CD14-positive monocyte (primary cell): ENCODE measurements at regions not wholly inside any gene's neighbourhood (a gene's known extent, or its start where the extent isn't known, plus 50 kb on each side); places are given as distances from the start of the nearest gene placed in this dataset.

Experiments used
- DNase-seq, 3 donors: peaks; one replicate each; pipeline ENCODE4 v3.0.0-alpha.2; 2011 to 2022
- H2AFZ ChIP-seq: 2 replicates; pipeline ENCODE4 v1.6.0; 2012; ENCODE audit warnings: mild to moderate bottlenecking, low read depth, low read length, inconsistent platforms; ENCODE audit not compliant: insufficient read depth, poor library complexity, severe bottlenecking
- H3K27ac ChIP-seq, 2 donors: 1 replicate in 1 of 2; 2 replicates in 1 of 2; pipeline ENCODE4 v1.5.1; 2012 to 2013; ENCODE audit warnings: low read length in 2 of 2, control low read depth in 1 of 2, inconsistent platforms in 1 of 2, low read depth in 1 of 2, mild to moderate bottlenecking in 1 of 2
- H3K27me3 ChIP-seq, 2 donors: one replicate each; pipeline versions ENCODE4 v1.6.0 to v1.6.1; 2011 to 2013; ENCODE audit warnings: low read length in 2 of 2; ENCODE audit not compliant: control insufficient read depth in 2 of 2, insufficient read depth in 2 of 2
- H3K36me3 ChIP-seq, 2 donors: replicated peaks in 1 of 2; 1 replicate in 1 of 2; 2 replicates in 1 of 2; pipeline versions ENCODE4 v1.5.1 to v1.6.1; 2012 to 2013; ENCODE audit warnings: low read length in 2 of 2, control low read depth in 1 of 2, inconsistent platforms in 1 of 2, mild to moderate bottlenecking in 1 of 2; ENCODE audit not compliant: insufficient read depth in 2 of 2, control insufficient read depth in 1 of 2
- H3K4me1 ChIP-seq, 2 donors: 1 replicate in 1 of 2; 2 replicates in 1 of 2; pipeline versions ENCODE4 v1.5.1 to v1.6.1; 2012 to 2013; ENCODE audit warnings: low read length in 2 of 2, control low read depth in 1 of 2, inconsistent platforms in 1 of 2, mild to moderate bottlenecking in 1 of 2, moderate library complexity in 1 of 2; ENCODE audit not compliant: insufficient read depth in 2 of 2, control insufficient read depth in 1 of 2
- H3K4me2 ChIP-seq: replicated peaks from 2 replicates; pipeline ENCODE3; 2012; ENCODE audit warnings: low read length, moderate library complexity, mild to moderate bottlenecking; ENCODE audit not compliant: poor library complexity, severe bottlenecking; ENCODE audit errors: extremely low read depth
- H3K4me3 ChIP-seq, 3 experiments: fragments of 200-600 bp in 1 of 3; sonication (generic) in 1 of 3; replicated peaks in 1 of 3; 1 replicate in 2 of 3; 2 replicates in 1 of 3; pipeline ENCODE4 v1.5.1; 2011 to 2013; ENCODE audit warnings: low read length in 3 of 3, mild to moderate bottlenecking in 3 of 3, control low read depth in 2 of 3, low read depth in 2 of 3, inconsistent platforms in 1 of 3, moderate library complexity in 1 of 3
- H3K79me2 ChIP-seq: 2 replicates; pipeline ENCODE4 v1.6.0; 2012; ENCODE audit warnings: mild to moderate bottlenecking, control low read depth, inconsistent platforms, low read length, moderate library complexity; ENCODE audit not compliant: insufficient read depth
- H3K9ac ChIP-seq: 2 replicates; pipeline ENCODE4 v1.6.0; 2017; ENCODE audit warnings: low read length, mild to moderate bottlenecking; ENCODE audit not compliant: insufficient read depth, poor library complexity, severe bottlenecking
- H3K9me3 ChIP-seq, 2 donors: replicated peaks in 1 of 2; 1 replicate in 1 of 2; 2 replicates in 1 of 2; pipeline versions ENCODE4 v1.5.1 to v1.6.1; 2012 to 2013; ENCODE audit warnings: low read length in 2 of 2, control low read depth in 1 of 2; ENCODE audit not compliant: control insufficient read depth in 1 of 2, insufficient read depth in 1 of 2
- H4K20me1 ChIP-seq: 2 replicates; pipeline ENCODE4 v1.6.0; 2012; ENCODE audit warnings: mild to moderate bottlenecking, low read length, control low read depth, moderate library complexity; ENCODE audit not compliant: insufficient read depth
- H3K27ac Mint-ChIP-seq, 7 donors: one replicate each; pipeline ENCODE4 v1.8.0; 2020; ENCODE audit warnings: mild to moderate bottlenecking in 7 of 7, mixed read lengths in 7 of 7, moderate library complexity in 6 of 7, inconsistent platforms in 2 of 7
- H3K27me3 Mint-ChIP-seq, 3 donors: one replicate each; pipeline ENCODE4 v1.8.0; 2021 to 2022; ENCODE audit warnings: low read depth in 3 of 3, mild to moderate bottlenecking in 3 of 3, mixed read lengths in 3 of 3, moderate library complexity in 3 of 3, inconsistent platforms in 1 of 3
- H3K36me3 Mint-ChIP-seq, 2 donors: one replicate each; pipeline ENCODE4 v1.8.0; 2020; ENCODE audit warnings: mixed read lengths in 2 of 2, inconsistent platforms in 1 of 2, mild to moderate bottlenecking in 1 of 2
- H3K4me1 Mint-ChIP-seq: one replicate; pipeline ENCODE4 v1.8.0; 2020; ENCODE audit warnings: mild to moderate bottlenecking, mixed read lengths
- H3K4me3 Mint-ChIP-seq, 2 donors: one replicate each; pipeline ENCODE4 v1.8.0; 2020; ENCODE audit warnings: mild to moderate bottlenecking in 2 of 2, mixed read lengths in 2 of 2, moderate library complexity in 1 of 2
- H3K9me3 Mint-ChIP-seq, 7 donors: one replicate each; pipeline ENCODE4 v1.8.0; 2020 to 2022; ENCODE audit warnings: mixed read lengths in 7 of 7, mild to moderate bottlenecking in 6 of 7, moderate library complexity in 6 of 7, inconsistent platforms in 2 of 7
- CTCF ChIP-seq: fragments of 200-600 bp; IDR thresholded peaks from one replicate; pipeline ENCODE4 v1.8.0; 2022; ENCODE audit warnings: antibody characterized with exemption, mild to moderate bottlenecking
- WGBS: methylation state at CpG from one replicate; pipeline ENCODE4 v1.1.5; 2013; ENCODE audit warnings: missing lambda C conversion rate; ENCODE audit not compliant: insufficient coverage; 5-methylcytosine and 5-hydroxymethylcytosine counted together
- intact Hi-C, 2 donors: fragments of 100-400 bp; cut with micrococcal nuclease; formaldehyde crosslinking; loops; one replicate each; pipeline versions ENCODE4 v1.15.0 to v1.15.1; 2023

GRCh38 chr1:70672442-70672888 is 261.4 kb downstream of the CTH start:
- WGBS, result no CpG with 5 or more reads among the region's 3 CpGs
- H3K4me3 ChIP-seq, result no peak overlapping the region
- no peak overlapping the region for H3K4me2 ChIP-seq
- intact Hi-C loops, result no loop called here
- no peaks in the 10 kb centered on the region for H3K27me3 ChIP-seq
- H3K36me3 ChIP-seq, result no peaks in the 10 kb centered on the region
- no peaks in the 10 kb centered on the region for H3K9me3 ChIP-seq
- no peak overlapping the region for H3K27ac ChIP-seq
- H3K4me3 Mint-ChIP-seq, result no peak overlapping the region
- H4K20me1 ChIP-seq, result no peaks in the 10 kb centered on the region
- no peak for DNase-seq
- H3K9ac ChIP-seq, result no peak overlapping the region
- no peaks in the 10 kb centered on the region for H3K4me1 ChIP-seq
- H3K27me3 Mint-ChIP-seq, result peaks cover 0 to 5% (median 2%) of the 10 kb centered on the region in 3 donors
- H3K79me2 ChIP-seq, result no peaks in the 10 kb centered on the region
- no peak overlapping the region for H2AFZ ChIP-seq
- H3K36me3 Mint-ChIP-seq, result no peaks in the 10 kb centered on the region
- H3K27ac Mint-ChIP-seq, result no peak overlapping the region
- peaks cover 3% of the 10 kb centered on the region for H3K4me1 Mint-ChIP-seq
- no peak for TF ChIP-seq CTCF
- peaks cover 0 to 4% (median 0%) of the 10 kb centered on the region in 7 donors for H3K9me3 Mint-ChIP-seq

DNA sequence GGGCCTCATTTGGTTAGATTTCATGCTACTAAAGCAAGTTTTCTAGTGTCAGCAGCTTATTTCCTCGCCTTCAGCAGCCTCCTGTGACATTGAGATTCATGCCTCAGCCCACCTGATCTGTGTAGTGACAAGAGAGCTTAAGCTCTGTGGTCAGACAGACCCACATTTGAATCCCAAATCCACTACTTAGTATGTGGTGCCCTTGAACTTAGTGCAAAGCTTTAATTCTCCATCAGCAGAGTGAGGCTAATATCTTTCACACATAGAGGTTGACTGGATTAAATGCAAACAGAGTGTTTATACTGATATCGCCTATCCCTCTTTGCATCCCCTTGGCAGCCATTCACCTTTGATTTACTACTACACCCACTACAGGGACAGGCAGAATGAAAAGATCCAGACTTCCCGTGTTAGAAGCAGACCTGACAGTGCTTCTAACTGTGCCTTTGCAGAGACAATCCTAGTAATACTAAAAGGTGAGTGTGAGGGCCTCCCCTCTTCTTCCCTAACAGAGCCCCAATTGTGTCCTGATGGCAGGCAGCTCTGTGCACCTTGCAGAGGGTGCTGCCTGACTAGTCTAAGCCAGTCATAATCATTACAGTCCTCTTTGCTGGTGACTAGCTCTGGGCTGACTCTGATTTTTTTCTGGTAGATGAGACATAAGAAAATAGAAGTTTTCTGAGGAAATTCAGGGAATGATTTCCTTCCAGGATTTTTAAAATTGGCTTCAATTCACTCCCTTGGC is 264.0 kb downstream of the CTH start:
- intact Hi-C loops, result no loop called here
- H3K27ac Mint-ChIP-seq, result no peak overlapping the region

More for the DNA sequence above, 264.0 kb downstream of the CTH start:
- Histone ChIP-seq H3K4me3 (no peak overlapping the region), H3K9me3 (no peaks in the 10 kb centered on the region), H3K36me3 (no peaks in the 10 kb centered on the region), H4K20me1 (no peaks in the 10 kb centered on the region), H3K4me2 (no peak overlapping the region), H3K79me2 (no peaks in the 10 kb centered on the region), H2AFZ (no peak overlapping the region), H3K27ac (no peak overlapping the region), H3K9ac (no peak overlapping the region), H3K27me3 (no peaks in the 10 kb centered on the region), H3K4me1 (no peaks in the 10 kb centered on the region)
- peaks cover 3% of the 10 kb centered on the region for H3K4me1 Mint-ChIP-seq
- peaks cover 2 to 5% (median 3%) of the 10 kb centered on the region in 3 donors for H3K27me3 Mint-ChIP-seq
- no peaks in the 10 kb centered on the region for H3K36me3 Mint-ChIP-seq
- no peak for TF ChIP-seq CTCF
- WGBS, result 20% methylated on average over 1 of the region's 3 CpGs
- peaks cover 0 to 2% (median 0%) of the 10 kb centered on the region in 7 donors for H3K9me3 Mint-ChIP-seq
- no peak for DNase-seq
- H3K4me3 Mint-ChIP-seq, result no peak overlapping the region
